ENCODE measurements at regions not wholly inside any gene's neighbourhood (a gene's known extent, or its start where the extent isn't known, plus 50 kb on each side); places are given as distances from the start of the nearest gene placed in this dataset.
A peak's percentile ranks its signal among the peaks of the same experiment; 100 is the strongest.
"Not testable (repeated sequence)": the region's sequence is repeated elsewhere in the genome, so short reads cannot be mapped to it uniquely, and the experiment has no call there.

DNA sequence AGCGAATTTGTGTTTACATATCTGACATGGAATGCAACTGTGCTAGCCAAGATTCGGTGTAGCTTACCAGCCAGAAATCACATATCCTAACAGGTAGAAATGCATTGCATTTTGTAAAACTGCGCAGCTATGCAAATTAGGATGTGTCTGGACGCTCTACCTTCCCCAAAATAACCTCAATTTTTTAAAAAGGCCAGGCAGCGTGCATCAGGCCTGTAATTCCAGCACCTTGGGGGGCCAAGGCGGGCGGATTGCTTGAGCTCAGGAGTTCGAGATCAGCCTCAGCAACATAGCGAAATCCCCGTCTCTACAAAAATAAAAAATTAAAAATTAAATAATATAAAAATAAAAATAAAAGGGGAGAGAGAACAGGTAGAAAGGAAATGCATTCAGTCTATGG is 305.0 kb downstream of the TYW1 start:
- DNase-seq (ENCODE audit: low spot score): no peak

DNA sequence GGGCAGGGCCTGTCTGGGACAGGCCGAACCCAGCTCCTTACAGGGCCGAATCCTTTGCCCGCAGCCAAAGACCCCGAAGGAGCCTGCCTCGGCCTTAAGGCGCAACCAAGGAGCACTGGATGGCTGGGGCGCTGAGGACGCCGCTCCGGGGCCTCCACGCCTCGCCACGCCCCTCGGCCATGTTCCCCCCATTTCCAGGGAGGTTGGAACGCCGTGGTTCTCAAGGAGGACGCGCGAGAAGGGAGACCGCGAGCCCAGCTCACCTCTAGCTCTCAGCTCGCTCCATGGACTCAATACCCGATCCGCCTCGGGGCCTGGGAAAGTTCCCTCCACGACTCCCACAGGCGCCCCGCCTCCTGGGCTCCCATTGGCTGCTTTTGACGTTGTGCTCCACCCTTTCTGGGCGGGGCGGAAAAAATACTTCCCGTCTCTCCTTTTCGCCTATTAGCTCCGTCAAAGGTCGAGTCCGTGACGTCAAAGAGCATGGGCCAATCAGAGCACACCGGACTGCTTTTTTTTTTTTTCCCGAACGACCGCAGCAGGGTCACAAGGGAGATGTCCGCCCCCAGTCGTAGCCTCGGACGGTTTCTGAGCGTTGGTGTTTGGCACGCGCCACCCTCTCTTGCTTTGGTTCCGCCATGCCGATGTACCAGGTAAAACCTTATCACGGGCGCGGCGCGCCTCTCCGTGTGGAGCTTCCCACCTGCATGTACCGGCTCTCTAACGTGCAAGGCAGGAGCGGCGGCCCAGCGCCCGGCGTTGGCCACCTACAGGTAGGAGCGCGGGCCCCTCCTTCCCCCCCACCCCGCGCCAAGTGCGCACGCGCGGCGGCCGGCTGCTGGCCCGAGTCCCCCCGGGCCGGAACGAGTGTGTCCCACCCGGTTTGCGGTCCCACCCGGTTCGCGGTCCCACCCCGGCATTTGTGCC is 305.7 kb downstream of the TYW1 start:
- peak; percentile 100 for DNase-seq (ENCODE audit: low spot score)

DNA sequence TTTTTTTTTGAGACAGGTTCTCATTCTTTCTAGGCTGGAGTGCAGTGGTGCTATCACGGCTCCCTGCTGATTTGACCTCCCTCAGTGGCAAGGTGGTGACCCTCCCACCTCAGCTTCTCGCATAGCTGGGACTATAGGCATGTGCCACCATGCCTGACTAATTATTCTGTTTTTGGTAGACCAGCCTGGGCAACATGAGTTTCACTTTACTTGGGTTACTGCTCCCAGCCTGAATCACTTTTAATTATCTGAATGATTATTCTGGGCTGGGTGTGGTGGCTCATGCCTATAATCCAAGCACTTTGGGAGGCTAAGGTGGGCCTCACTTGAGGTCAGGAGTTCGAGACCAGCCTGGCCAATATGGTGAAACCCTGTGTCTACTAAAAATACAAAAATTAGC is 308.2 kb downstream of the TYW1 start:
- DNase-seq (ENCODE audit: low spot score): not testable (repeated sequence)

DNA sequence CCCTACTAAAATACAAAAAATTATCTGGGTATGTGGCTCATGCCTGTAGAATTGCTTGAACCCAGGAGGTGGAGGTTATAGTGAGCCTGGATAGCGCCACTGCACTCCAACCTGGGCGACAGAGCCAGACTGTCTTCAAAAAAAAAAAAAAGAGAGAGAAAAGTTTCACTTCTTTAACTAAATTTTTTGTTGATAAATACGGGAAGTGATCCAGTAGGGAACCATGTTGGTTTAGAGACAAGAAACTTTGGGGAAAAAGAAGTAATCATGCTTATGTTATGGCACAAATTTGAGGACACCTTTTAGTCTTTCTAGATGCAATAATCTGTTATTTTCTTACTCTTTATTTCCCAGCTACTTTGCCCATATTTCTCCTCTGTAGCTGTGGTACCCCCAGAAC is 309.7 kb downstream of the TYW1 start:
- DNase-seq (ENCODE audit: low spot score): no peak

DNA sequence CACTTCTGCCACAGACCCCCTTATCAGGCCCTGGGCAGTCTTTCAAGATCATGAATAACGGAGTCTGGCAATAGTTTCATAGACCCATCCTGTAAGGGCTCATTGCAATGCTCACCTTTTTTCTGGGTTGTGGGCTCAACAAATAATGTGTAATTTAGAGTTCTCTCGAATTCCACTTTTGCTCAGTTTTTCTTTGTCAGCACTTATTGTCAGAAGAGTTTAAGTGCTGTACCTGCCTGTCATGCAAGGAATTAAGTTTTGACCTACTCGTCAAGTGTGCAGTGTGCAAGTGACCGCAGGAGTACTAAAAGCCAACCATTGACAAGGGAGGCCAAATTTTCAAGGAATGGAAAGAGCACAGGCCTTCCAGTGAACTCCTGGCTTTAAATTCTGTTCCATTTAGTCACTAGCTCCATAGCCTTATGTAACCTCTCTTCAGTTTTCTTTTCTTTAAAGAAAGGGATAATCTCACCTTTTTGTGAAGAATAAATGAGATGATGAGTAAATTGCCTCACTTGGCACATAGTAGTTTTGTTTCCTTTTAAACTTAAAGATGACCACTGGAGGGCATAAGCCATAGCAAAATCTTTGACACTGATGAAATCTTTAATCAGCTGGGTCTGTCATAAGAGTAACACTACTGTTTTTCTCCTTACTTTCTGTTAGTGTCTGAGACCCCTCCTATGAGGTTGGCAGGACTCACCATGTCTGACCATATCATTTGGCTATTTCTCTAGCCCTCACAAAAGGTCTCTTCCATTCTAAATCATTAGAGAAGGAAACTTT is 313.3 kb downstream of the TYW1 start:
- DNase-seq (ENCODE audit: low spot score): no peak

- DNase-seq (ENCODE audit: low spot score): no peak
These were observed 315.3 kb downstream of the TYW1 start for GRCh38 chr7:67311901-67312300.

- no peak for DNase-seq (ENCODE audit: low spot score)
These were observed 316.6 kb downstream of the TYW1 start for GRCh38 chr7:67313213-67313612.

DNA sequence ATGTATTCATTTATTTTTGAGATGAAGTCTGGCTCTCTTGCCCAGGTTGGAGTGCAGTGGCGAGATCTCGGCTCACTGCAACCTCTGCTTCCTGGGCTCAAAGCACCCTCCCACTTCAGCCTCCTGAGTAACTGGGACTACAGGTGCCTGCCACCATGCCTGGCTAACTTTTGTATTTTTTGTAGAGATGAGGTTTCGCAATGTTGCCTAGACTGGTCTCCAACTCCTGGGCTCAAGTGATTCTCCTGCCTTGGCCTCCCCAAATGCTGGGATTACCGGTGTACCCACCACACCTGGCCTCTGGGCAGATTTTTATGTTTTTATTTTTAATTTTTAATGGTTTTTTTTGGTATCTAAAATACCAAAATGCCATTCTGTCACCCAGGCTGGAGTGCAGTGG is 320.3 kb downstream of the TYW1 start:
- DNase-seq (ENCODE audit: low spot score): not testable (repeated sequence)

DNA sequence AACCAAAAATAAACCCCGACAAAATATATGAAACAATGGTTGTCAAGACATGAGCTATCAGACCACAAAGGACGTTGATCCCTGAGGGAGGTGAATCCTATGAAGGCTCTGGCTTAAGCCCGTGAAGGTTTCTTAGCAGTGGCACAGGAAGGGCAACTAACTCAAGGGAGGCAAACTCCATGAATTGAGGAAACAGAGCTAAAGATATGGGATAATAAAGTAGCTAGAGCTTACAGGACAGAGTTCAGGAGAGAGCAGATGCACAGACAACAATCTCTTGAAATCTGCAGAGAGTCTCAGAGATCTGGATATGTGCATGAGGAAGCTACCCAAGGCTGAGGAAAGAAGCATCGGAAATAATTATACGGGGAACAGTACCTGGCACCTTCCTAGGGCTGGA is 331.6 kb downstream of the TYW1 start:
- DNase-seq (ENCODE audit: low spot score): not testable (repeated sequence)

GRCh38 chr7:67335165-67335564 is 338.5 kb downstream of the TYW1 start:
- not testable (repeated sequence) for DNase-seq (ENCODE audit: low spot score)

GRCh38 chr7:67335663-67336062 is 339.0 kb downstream of the TYW1 start:
- not testable (repeated sequence) for DNase-seq (ENCODE audit: low spot score)

- not testable (repeated sequence) for DNase-seq (ENCODE audit: low spot score)
These were observed 341.9 kb downstream of the TYW1 start for GRCh38 chr7:67338545-67338944.

- no peak for DNase-seq (ENCODE audit: low spot score)
These were observed 344.6 kb downstream of the TYW1 start for GRCh38 chr7:67341153-67341768.

DNA sequence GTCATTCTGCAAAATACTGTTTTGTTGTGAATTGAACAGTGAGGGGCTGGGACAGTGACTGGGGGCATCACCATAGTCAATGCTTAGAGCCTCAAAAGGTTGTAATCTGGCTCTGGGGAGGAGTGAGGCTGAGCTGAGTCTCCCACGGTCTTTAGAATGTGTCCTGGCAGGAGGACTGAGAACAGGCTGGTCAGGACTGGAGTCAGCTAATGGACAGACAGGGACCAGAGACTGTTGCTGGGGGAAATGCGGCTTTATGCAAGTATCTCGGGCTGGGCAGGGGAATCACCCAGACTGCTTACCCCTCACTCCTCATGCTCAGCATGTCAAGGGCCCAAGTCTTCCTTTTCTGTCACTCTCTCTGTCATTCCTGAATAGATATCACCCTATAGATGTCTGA is 346.5 kb downstream of the TYW1 start:
- no peak for DNase-seq (ENCODE audit: low spot score)

DNA sequence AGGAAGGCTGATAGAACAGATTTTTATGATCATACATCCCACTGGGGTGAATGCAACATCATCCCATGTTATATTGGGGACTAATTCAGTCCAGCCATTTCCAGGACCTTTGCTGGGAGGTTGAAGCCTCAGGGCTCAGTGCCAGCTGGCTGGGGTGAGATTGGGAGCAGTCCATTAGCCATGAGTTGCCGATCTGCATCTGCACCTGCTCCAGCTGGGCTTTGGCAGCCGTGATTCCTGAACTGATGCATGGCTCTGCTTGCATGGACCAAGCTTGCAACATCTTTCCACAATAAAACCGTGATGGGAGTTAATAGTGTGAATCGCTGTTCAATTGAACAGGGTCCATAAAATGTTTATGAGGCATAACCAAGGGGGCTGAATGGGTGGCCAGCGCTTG is 346.9 kb downstream of the TYW1 start:
- DNase-seq (ENCODE audit: low spot score): no peak

GRCh38 chr7:67344481-67345193 is 348.0 kb downstream of the TYW1 start:
- no peak for DNase-seq (ENCODE audit: low spot score)

DNA sequence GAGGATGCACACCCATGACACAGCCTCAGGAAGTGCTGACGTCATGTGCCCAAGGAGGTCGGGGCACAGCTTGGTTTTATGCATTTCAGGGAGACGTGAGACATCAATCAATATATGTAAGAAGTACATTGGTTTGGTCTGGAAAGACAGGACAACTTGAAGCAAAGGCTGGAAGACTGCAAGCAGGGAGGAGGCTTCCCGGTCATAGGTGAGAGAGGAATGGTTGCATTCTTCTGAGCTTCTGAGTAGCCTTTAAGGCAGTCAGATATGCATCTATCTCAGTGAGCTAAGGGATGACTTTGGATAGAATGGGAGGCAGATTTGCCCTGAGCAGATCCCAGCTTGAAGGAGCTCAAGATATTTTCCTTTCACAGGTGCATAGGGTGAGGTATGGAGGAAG is 349.5 kb downstream of the TYW1 start:
- DNase-seq (ENCODE audit: low spot score): no peak

DNA sequence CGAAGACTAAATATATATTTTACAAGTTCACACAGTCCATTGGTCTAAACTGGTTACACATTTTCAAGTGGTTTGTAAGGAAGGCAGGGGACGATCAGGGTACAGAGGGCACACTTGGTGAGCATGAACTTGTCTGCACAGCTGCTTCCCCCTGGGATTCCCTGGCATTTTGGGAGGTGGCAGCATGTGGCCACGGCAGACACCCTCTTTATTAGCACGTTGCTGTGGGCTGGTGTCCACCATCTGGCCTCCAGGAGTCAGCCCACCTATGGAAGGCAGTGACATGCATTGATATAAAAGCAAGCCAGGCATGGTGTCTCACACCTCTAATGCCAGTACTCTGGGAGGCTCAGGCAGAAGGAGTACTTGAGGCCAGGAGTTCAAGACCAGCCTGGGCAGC is 350.2 kb downstream of the TYW1 start:
- no peak for DNase-seq (ENCODE audit: low spot score)

DNA sequence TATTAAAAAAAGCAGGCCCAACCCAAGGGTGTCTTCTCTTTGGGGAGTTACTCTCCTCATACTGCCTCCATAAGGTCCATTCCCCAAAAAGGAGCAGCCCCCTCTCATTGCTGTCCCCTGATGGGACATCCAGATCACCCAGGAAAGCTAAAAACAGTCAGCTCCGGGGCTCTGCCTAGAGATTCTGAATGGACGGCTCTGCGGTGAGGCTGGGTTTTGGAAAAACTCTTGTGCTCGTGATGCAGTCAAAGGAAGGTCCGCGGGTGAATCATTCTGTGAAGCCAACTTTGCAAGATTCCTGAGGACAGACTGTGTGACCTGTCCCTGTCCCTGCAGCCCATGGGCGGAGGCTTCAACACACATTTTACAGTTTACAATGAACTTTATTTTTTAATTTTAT is 351.5 kb downstream of the TYW1 start:
- DNase-seq (ENCODE audit: low spot score): no peak

DNA sequence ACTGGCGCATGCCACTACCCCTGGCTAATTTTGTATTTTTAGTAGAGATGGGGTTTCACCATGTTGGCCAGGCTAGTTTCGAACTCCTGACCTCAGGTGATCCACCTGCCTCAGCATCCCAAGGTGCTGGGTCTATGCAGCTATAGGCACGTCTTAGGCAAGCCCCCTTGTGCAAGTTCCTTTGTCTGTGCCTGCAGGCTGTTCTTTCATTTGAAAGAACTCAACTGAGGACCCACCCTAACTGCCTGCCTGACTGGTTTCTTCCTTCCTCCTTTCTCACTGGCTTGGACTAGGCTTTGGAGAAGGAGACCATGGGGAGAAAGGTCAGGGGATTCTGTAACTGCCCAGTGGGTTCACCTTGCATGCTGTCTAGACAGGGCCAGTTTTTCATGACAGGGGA is 361.0 kb downstream of the TYW1 start:
- not testable (repeated sequence) for DNase-seq (ENCODE audit: low spot score)

DNA sequence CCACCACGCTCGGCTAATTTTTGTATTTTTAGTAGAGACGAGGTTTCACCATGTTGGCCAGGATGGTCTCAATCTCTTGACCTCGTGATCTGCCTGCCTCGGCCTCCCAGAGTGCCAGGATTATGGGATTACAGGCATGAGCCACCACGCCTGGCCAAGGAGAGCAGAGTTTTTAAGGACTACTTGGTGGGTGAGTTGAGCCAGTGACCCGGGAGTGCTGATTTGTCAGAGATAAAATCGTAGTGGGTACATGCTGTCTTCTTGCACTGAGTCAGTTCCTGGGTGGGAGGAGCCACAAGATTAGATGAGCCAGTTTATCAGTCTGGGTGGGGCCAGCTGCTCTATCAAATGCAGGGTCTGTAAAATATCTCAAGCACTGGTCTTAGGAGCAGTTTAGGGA is 361.7 kb downstream of the TYW1 start:
- not testable (repeated sequence) for DNase-seq (ENCODE audit: low spot score)

- not testable (repeated sequence) for DNase-seq (ENCODE audit: low spot score)
These were observed 362.1 kb downstream of the TYW1 start for GRCh38 chr7:67358738-67359137.
